ENCODE measurements at regions not wholly inside any gene's neighbourhood (a gene's known extent, or its start where the extent isn't known, plus 50 kb on each side); places are given as distances from the start of the nearest gene placed in this dataset.
A peak's percentile ranks its signal among the peaks of the same experiment; 100 is the strongest.
"Not testable (repeated sequence)": the region's sequence is repeated elsewhere in the genome, so short reads cannot be mapped to it uniquely, and the experiment has no call there.

DNA sequence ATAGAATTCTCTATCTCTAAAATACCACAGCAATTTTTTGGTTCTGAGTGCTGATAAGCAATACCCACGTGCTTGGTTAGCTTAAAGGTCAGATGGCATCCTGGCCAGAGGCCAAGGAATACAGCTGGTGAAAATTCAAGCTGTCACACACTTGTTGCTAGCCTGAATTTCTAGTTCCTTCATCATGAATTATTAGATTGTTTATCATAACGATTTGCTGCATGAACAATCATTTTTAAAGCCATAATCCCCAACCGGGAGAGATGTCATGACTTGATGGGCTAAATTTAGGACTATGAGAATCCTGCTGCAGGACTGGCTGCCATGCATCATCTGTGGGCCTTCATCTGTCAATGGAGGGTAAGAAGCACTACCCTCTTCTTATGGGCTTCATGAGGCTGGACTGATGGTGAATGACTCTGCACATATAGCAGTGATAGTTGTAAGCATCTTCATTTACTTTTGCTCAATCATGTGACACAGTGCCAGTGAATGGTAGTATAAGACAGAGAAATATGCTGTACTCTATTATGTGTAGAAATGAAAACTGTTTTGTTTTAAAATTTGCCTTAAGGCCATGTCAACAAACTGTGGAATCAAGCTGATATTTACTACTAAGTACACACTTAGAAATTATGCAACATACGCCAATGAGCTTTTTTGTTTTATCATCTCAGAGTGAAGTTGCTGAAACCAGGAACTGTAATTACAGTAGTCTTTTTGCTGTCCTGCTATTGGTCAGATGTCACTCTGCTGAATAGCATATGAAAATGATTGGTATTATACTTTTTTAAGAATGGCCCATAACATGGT lies 80.5 kb upstream of the RALGPS2 start:
- DNase-seq: peak; percentile 83

GRCh38 chr1:178645157-178645807 lies 79.8 kb upstream of the RALGPS2 start:
- DNase-seq: peak; percentile 10

DNA sequence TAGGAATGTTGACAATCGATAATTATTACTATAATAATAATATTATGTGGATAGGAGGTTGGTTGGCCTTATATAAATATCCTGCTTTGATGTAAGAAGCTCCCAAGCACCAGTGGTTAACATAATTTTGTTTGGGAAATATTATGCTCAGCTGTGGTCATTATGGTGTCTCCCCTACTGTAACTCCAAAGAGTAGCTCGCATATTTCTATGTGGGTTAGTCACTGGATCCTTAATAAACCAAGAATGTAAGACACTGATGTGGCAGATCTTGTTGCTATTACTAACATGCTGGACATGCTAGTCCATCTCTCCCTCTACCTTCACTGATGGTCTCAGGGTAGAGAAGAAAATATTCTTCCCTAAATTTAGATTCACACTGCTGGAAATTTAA lies 79.2 kb upstream of the RALGPS2 start:
- DNase-seq: no peak

DNA sequence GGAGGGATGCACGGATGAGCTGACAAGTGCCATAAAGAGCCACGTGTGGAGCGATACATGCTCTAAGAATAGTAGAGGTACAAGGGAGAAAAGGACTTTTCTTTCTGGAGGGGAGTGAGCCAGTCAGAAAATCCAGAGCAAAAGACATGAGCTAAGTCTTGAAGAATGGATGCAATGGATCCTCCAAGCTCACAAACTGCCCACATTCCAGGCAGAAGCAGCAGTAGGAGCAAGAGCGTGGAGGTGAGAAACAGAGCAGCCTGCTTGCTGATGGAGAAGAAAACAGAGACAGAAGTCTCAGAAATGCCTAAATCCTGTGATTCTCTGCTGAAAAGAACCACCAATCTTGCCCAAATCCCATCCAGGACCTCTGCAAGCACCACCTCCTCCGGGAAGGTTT lies 78.2 kb upstream of the RALGPS2 start:
- DNase-seq: no peak

DNA sequence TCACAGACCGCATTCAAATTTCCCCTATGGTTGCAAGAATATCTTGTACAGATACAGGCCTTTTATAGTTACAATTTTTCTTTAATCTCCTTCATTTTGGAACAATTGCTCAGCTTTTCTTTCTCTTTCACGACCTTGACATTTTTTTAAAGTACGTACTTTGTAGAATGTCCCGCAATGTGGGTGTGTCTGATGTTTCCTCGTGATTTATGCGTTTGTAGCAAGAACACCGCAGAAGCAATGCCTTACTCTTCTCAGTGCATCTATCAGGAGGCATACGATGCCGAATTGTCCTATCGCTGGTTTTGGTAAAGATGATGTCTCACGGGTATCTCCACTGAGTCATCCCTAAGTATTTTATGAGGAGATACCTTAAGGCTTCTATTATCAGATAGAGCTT lies 76.9 kb upstream of the RALGPS2 start:
- no peak for DNase-seq

- no peak for DNase-seq
Measured at GRCh38 chr1:178649582-178650350, 75.3 kb upstream of the RALGPS2 start.

DNA sequence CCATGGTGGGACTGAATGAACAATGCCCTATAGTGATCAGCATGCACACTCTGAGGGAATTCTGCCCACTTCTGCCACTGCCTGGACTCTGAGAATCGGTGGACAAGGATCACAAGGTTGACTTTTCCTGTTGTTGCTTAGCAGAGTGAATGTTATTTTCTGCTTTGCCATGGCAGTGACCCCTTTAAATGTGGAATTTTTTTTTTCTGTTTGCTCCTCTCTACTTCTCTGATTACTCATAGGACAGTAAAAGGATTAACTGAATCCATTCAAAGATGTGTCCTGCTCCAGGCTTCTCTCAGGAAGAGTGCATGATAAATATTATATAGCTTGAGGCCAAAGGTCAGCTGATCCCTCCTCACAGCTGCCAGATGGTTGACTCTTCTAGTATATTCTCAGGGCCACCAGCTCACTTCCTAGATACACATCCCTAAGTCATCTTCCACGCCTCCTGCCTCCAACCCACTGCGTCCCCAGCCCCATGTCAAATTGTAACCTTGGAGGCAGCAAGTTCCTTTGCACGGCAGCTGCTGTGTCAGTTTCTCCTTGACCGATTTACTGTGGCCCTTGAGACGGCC lies 74.0 kb upstream of the RALGPS2 start:
- DNase-seq: peak; percentile 89

DNA sequence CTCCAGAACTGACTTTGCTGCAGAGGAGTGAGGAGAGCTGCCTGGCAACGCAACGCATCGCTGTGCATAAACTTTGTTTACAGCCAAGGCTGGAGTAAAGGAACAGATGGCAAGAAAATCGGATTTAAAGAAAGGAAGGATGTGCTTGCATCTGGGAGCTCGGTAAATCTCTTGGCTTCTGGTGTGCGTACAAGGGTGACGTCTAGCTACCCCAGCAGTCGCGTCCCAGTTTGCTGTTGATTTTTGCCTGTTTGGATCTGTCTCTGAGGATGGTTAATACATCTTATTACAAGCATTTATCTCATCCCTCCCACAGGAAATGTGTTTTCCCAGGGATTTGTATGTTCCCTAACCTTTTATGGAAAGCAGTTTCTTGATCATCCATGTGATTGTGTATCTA lies 73.3 kb upstream of the RALGPS2 start:
- peak; percentile 20 for DNase-seq

DNA sequence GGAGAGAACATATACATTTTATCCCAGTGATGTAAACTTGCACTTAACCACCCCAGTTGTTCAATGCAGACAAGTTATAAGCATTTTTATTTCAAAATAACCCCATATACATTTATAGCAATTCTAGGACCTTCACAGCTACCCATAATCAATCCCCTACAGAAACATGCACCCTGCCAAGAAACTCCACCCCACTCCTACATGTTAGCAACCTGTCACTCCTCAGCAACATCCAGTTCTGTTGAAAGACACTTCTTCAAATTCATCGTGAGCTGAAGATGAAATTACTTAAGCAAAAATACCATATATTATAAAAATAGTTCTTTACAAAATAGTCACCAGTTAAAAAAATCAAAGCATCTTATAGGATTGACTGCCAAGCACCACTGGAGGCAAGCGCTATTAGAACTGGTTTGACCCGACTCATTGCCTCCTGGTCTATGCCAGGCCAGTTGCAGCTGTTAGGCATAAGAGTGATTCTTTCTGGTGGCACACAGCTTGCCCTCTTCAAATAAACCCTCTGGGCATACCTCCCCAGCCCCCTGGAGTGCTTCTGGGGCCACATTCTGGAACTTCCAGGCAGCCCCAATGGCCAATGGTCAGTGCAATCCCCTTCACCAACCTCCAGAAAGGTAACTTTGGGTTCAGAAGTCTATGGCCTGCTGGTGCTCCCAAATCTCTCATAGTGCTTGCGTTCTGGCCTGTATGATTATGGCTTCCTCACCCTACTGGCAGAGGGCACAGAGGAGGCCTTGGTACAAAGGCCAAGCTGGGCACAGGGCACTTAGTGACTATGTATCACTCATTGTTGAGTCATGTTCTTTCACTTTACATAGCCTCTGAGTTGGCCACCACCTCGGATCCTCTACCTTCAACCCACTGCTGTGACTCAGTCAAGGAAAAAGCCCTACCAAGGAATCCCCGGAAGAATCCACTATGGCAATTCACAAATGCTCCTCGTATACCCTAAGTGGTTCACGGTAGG lies 72.2 kb upstream of the RALGPS2 start:
- peak; percentile 47 for DNase-seq

- no peak for DNase-seq
Measured at GRCh38 chr1:178659789-178660208, 65.2 kb upstream of the RALGPS2 start.

GRCh38 chr1:178660461-178660860 lies 64.6 kb upstream of the RALGPS2 start:
- DNase-seq: no peak

DNA sequence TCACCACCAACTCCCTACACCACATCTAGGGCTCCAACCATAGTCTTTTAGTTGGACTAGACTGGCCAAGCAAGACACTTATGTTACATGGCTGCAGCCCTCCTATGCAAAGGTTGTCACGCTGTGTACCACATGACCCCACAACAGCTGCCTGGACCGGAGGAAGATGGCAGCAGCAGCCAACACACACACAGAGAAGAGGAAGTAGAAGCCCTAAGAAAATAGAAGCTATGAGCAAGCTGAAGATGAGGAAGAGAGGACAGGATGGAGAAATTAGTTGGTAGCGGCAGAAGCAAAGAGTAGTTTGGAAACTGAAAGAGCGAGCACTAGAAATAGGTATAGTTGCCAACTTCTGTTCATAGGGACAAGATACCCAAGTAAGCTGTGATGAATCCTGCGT lies 60.8 kb upstream of the RALGPS2 start:
- DNase-seq: no peak

GRCh38 chr1:178665579-178665978 lies 59.5 kb upstream of the RALGPS2 start:
- DNase-seq: no peak

DNA sequence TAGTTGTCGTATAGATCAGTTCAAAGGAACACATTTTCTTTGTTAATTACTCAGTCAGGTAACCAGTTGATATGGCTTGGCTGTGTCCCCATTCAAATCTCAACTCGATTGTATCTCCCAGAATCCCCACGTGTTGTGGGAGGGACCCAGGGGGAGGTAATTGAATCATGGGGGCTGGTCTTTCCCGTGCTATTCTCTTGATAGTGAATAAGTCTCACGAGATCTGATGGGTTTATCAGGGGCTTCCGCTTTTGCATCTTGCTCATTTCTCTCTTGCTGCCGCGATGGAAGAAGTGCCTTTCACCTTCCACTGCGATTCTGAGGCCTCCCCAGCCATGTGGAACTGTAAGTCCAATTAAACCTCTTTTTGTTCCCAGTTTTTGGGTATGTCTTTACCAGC lies 58.2 kb upstream of the RALGPS2 start:
- DNase-seq: not testable (repeated sequence)

- no peak for DNase-seq
Measured at GRCh38 chr1:178672434-178672833, 52.6 kb upstream of the RALGPS2 start.

GRCh38 chr1:178674559-178674958 lies 50.5 kb upstream of the RALGPS2 start:
- not testable (repeated sequence) for DNase-seq

All from DMS53 (cell line).